Tibial nerve (tissue), 3 donors: ENCODE measurements at regions not wholly inside any gene's neighbourhood (a gene's known extent, or its start where the extent isn't known, plus 50 kb on each side); places are given as distances from the start of the nearest gene placed in this dataset.

Source experiments
- EP300 ChIP-seq, 2 donors: sonication (generic); formaldehyde crosslinking; IDR thresholded peaks; one replicate each; pipeline ENCODE4 v1.6.1; 2017; ENCODE audit warnings: antibody characterized with exemption in 2 of 2, mild to moderate bottlenecking in 1 of 2
- POLR2A ChIP-seq, 2 donors: fragments of 450-650 bp; IDR thresholded peaks; one replicate each; pipeline ENCODE4 v1.6.1; 2017; ENCODE audit warnings: antibody characterized with exemption in 2 of 2, mild to moderate bottlenecking in 2 of 2, moderate library complexity in 2 of 2

DNA sequence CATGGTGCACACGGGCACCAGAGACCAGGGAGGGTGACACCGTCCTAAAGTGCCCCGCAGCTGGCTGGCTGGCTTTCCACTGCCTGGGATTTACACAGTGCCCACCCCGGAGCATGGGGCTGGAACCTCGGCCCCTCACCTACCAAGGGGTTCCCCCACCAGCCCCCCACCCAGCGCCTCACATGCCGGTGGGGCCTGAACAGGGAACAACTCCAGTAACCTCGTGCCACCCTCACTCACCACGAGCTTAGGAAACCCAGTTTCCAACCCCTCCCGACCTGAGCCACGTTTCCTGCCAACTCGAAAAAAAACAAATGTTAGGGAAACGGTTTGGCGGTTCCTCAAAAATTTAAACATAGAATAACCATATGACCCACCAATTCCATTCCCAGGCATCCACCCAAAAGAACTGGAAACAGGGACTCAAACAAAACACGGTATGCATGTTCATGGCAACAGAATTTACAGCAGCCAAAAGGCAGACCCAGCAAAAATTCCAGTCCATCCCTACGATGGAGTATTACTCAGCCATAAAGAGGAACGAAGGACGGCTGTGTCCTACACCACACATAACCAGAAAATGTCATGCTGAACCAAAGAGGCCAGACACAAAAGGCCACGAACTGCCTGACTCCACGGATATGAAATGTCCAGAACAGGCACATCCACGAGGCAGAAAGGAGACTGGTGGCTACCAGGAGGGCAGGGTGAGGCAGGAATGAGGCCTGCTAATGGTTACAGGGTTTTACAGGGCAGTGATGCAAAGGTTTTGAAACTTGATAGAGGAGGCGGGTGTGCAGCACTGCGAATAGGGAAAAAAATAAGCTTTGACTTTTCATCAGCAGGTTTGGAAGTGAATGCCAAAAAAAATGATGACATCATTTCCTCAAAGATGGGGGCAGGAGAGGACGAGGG is 68.9 kb downstream of the NCOR2 start:
- TF ChIP-seq EP300 (IDR thresholded peaks at IDR 0.05) (peak in 1 of 2 donors; percentile 65), POLR2A (IDR thresholded peaks at IDR 0.05) (no peak)
